ENCODE measurements at regions not wholly inside any gene's neighbourhood (a gene's known extent, or its start where the extent isn't known, plus 50 kb on each side); places are given as distances from the start of the nearest gene placed in this dataset.

- TF ChIP-seq CTCF (IDR thresholded peaks at IDR 0.05; ENCODE audit: poor library complexity, severe bottlenecking): no peak
- H3K27ac ChIP-seq (ENCODE audit: poor library complexity, severe bottlenecking): no peak overlapping the region
- H3K9me3 ChIP-seq (ENCODE audit: severe bottlenecking): no peaks in the 10 kb centered on the region
These were observed 304.7 kb upstream of the TMTC1 start for GRCh38 chr12:30088259-30088995.

GRCh38 chr12:30082381-30082780 is 298.6 kb upstream of the TMTC1 start:
- DNase-seq (ENCODE audit: low spot score): no peak
- H3K36me3 ChIP-seq (ENCODE audit: low read depth): no peaks in the 10 kb centered on the region
- no peak for ATAC-seq (ENCODE audit: low read depth)
- no peak for TF ChIP-seq CTCF (IDR thresholded peaks at IDR 0.05; ENCODE audit: poor library complexity, severe bottlenecking)
- H3K27ac ChIP-seq (ENCODE audit: poor library complexity, severe bottlenecking): no peak overlapping the region
- H3K4me3 ChIP-seq (ENCODE audit: severe bottlenecking): no peak overlapping the region
- H3K4me1 ChIP-seq (ENCODE audit: insufficient read depth, poor library complexity, severe bottlenecking): no peaks in the 10 kb centered on the region
- H3K27me3 ChIP-seq (ENCODE audit: insufficient read depth, poor library complexity, severe bottlenecking): no peaks in the 10 kb centered on the region
- no peaks in the 10 kb centered on the region for H3K9me3 ChIP-seq (ENCODE audit: severe bottlenecking)

More at GRCh38 chr12:30088259-30088995, 304.7 kb upstream of the TMTC1 start:
- Histone ChIP-seq H3K36me3 (ENCODE audit: low read depth) (no peaks in the 10 kb centered on the region), H3K4me1 (ENCODE audit: insufficient read depth, poor library complexity, severe bottlenecking) (no peaks in the 10 kb centered on the region), H3K4me3 (ENCODE audit: severe bottlenecking) (no peak overlapping the region), H3K27me3 (ENCODE audit: insufficient read depth, poor library complexity, severe bottlenecking) (no peaks in the 10 kb centered on the region)
- DNase-seq (ENCODE audit: low spot score) (no peak), ATAC-seq (ENCODE audit: low read depth) (no peak)

GRCh38 chr12:30074916-30075315 is 291.2 kb upstream of the TMTC1 start:
- ATAC-seq (ENCODE audit: low read depth) (no peak), DNase-seq (ENCODE audit: low spot score) (no peak)
- Histone ChIP-seq H3K4me3 (ENCODE audit: severe bottlenecking) (no peak overlapping the region), H3K27ac (ENCODE audit: poor library complexity, severe bottlenecking) (no peak overlapping the region), H3K9me3 (ENCODE audit: severe bottlenecking) (no peaks in the 10 kb centered on the region), H3K36me3 (ENCODE audit: low read depth) (no peaks in the 10 kb centered on the region), H3K27me3 (ENCODE audit: insufficient read depth, poor library complexity, severe bottlenecking) (no peaks in the 10 kb centered on the region), H3K4me1 (ENCODE audit: insufficient read depth, poor library complexity, severe bottlenecking) (no peaks in the 10 kb centered on the region)
- no peak for TF ChIP-seq CTCF (IDR thresholded peaks at IDR 0.05; ENCODE audit: poor library complexity, severe bottlenecking)

- H3K4me1 ChIP-seq (ENCODE audit: insufficient read depth, poor library complexity, severe bottlenecking): no peaks in the 10 kb centered on the region
- DNase-seq (ENCODE audit: low spot score): no peak
- H3K9me3 ChIP-seq (ENCODE audit: severe bottlenecking): no peaks in the 10 kb centered on the region
- H3K36me3 ChIP-seq (ENCODE audit: low read depth): no peaks in the 10 kb centered on the region
- H3K27ac ChIP-seq (ENCODE audit: poor library complexity, severe bottlenecking): no peak overlapping the region
- H3K27me3 ChIP-seq (ENCODE audit: insufficient read depth, poor library complexity, severe bottlenecking): no peaks in the 10 kb centered on the region
- H3K4me3 ChIP-seq (ENCODE audit: severe bottlenecking): no peak overlapping the region
- no peak for TF ChIP-seq CTCF (IDR thresholded peaks at IDR 0.05; ENCODE audit: poor library complexity, severe bottlenecking)
- no peak for ATAC-seq (ENCODE audit: low read depth)
These were observed 289.1 kb upstream of the TMTC1 start for GRCh38 chr12:30072824-30073223.

- no peaks in the 10 kb centered on the region for H3K9me3 ChIP-seq (ENCODE audit: severe bottlenecking)
- TF ChIP-seq CTCF (IDR thresholded peaks at IDR 0.05; ENCODE audit: poor library complexity, severe bottlenecking): no peak
- H3K4me1 ChIP-seq (ENCODE audit: insufficient read depth, poor library complexity, severe bottlenecking): no peaks in the 10 kb centered on the region
- no peaks in the 10 kb centered on the region for H3K36me3 ChIP-seq (ENCODE audit: low read depth)
- no peak for DNase-seq (ENCODE audit: low spot score)
- no peak overlapping the region for H3K4me3 ChIP-seq (ENCODE audit: severe bottlenecking)
- H3K27me3 ChIP-seq (ENCODE audit: insufficient read depth, poor library complexity, severe bottlenecking): no peaks in the 10 kb centered on the region
- no peak for ATAC-seq (ENCODE audit: low read depth)
- H3K27ac ChIP-seq (ENCODE audit: poor library complexity, severe bottlenecking): no peak overlapping the region
These were observed 283.4 kb upstream of the TMTC1 start for GRCh38 chr12:30067146-30067545.

All from RWPE2 (cell line).